Calu3 (cell line): ENCODE measurements at regions not wholly inside any gene's neighbourhood (a gene's known extent, or its start where the extent isn't known, plus 50 kb on each side); places are given as distances from the start of the nearest gene placed in this dataset.

Source experiments
- BruUV-seq: library from RNA; stranded (reverse); fragments of 400-500 nt; replicated peaks from 2 replicates; lab custom pipeline; 2021; lab: Mats Ljungman, UMichigan
- CTCF ChIA-PET: fragments of 300-600 bp; sonication (Branson Sonifier 250); formaldehyde crosslinking; loops from one replicate; lab custom pipeline; 2022; ENCODE audit warnings: antibody characterized with exemption; lab: Charles Lee
- DNase-seq: peaks from one replicate; pipeline ENCODE4 v3.0.0; 2022
- H3K27ac Mint-ChIP-seq: one replicate; pipeline ENCODE4 v1.8.0; 2022; ENCODE audit warnings: mixed read lengths; ENCODE audit not compliant: unreplicated experiment
- H3K27me3 Mint-ChIP-seq: one replicate; pipeline ENCODE4 v1.8.0; 2022; ENCODE audit warnings: mixed read lengths; ENCODE audit not compliant: unreplicated experiment
- H3K36me3 Mint-ChIP-seq: one replicate; pipeline ENCODE4 v1.8.0; 2022; ENCODE audit warnings: mild to moderate bottlenecking, moderate library complexity, mixed read lengths; ENCODE audit not compliant: insufficient read depth, unreplicated experiment
- H3K4me1 Mint-ChIP-seq: one replicate; pipeline ENCODE4 v1.8.0; 2022; ENCODE audit warnings: mild to moderate bottlenecking, low read depth, mixed read lengths; ENCODE audit not compliant: unreplicated experiment
- H3K4me3 Mint-ChIP-seq: one replicate; pipeline ENCODE4 v1.8.0; 2022; ENCODE audit warnings: mild to moderate bottlenecking, low read depth, moderate library complexity, mixed read lengths; ENCODE audit not compliant: unreplicated experiment
- H3K9me3 Mint-ChIP-seq: one replicate; pipeline ENCODE4 v1.8.0; 2022; ENCODE audit warnings: low read depth, mixed read lengths; ENCODE audit not compliant: unreplicated experiment
- intact Hi-C: fragments of 100-400 bp; cut with micrococcal nuclease; formaldehyde crosslinking; loops from one replicate; pipeline ENCODE4 v1.10.0; 2022; ENCODE audit not compliant: unreplicated experiment
- TF ChIP-seq, protein P1 (sequence below): fragments of 200-600 bp; IDR thresholded peaks from one replicate; pipeline ENCODE4 v1.8.0; 2022; ENCODE audit warnings: antibody characterized with exemption; ENCODE audit not compliant: unreplicated experiment

DNA sequence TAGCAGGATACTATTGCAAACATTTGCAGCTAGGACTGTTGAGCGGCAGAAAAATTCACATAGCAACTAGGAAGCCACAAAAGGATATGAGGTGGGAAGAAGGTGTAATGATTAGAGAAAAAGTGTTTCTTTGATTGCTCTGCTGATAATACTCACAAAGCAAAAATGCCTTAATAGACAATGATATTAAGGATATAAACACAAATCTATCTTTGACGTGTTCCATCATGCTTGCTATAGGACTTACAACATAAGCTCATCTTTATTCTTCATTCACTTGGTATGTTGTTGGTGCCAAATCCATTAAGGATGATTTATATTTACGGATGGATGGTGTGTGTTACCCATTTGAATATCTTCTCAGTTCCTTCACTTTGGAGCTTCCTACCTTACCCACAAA is 309.3 kb downstream of the GPR37 start:
- peaks cover 24% of the 10 kb centered on the region for H3K4me1 Mint-ChIP-seq
- TF ChIP-seq, protein P1, sequence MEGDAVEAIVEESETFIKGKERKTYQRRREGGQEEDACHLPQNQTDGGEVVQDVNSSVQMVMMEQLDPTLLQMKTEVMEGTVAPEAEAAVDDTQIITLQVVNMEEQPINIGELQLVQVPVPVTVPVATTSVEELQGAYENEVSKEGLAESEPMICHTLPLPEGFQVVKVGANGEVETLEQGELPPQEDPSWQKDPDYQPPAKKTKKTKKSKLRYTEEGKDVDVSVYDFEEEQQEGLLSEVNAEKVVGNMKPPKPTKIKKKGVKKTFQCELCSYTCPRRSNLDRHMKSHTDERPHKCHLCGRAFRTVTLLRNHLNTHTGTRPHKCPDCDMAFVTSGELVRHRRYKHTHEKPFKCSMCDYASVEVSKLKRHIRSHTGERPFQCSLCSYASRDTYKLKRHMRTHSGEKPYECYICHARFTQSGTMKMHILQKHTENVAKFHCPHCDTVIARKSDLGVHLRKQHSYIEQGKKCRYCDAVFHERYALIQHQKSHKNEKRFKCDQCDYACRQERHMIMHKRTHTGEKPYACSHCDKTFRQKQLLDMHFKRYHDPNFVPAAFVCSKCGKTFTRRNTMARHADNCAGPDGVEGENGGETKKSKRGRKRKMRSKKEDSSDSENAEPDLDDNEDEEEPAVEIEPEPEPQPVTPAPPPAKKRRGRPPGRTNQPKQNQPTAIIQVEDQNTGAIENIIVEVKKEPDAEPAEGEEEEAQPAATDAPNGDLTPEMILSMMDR = no peak
- no peaks in the 10 kb centered on the region for H3K9me3 Mint-ChIP-seq
- intact Hi-C loops = loop anchor here (5.0 kb wide), 1 partner anchor 311 kb away; the partner anchor contains the start of gene GPR37
- CTCF ChIA-PET = no interaction called here
- H3K27me3 Mint-ChIP-seq = no peaks in the 10 kb centered on the region
- no peak overlapping the region for H3K27ac Mint-ChIP-seq
- H3K4me3 Mint-ChIP-seq = no peak overlapping the region
- H3K36me3 Mint-ChIP-seq = peaks cover 10% of the 10 kb centered on the region
- no peak for DNase-seq
- no TSS peak for BruUV-seq

DNA sequence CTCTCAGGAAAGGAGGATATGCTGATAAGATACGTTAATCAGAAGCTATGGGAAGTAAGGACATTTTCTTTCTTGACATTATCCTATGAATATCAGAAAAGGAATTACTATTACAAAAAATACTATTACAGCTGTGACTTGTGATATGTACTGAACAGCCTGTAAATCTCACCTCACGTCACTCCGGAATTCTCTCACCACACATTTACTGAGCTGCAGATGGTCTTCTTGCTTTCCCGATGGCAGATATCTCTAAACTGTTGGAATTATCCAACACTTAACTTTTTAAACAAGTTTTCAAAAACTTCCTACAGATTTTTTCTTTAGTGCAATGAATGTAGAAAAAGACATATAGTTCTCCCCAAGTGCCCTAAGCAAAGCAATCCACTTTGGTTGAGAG is 313.4 kb downstream of the GPR37 start:
- Mint-ChIP-seq H3K36me3 (no peaks in the 10 kb centered on the region), H3K4me1 (no peaks in the 10 kb centered on the region), H3K4me3 (no peak overlapping the region), H3K9me3 (no peaks in the 10 kb centered on the region), H3K27ac (no peak overlapping the region), H3K27me3 (no peaks in the 10 kb centered on the region)
- DNase-seq = no peak
- CTCF ChIA-PET = interaction anchor here (0.6 kb wide), 1 partner anchor 77 kb away, joined by 6 read pairs; no protein-coding TSS in a partner anchor
- intact Hi-C loops = no loop called here
- TF ChIP-seq, protein P1 = no peak
- no TSS peak for BruUV-seq

DNA sequence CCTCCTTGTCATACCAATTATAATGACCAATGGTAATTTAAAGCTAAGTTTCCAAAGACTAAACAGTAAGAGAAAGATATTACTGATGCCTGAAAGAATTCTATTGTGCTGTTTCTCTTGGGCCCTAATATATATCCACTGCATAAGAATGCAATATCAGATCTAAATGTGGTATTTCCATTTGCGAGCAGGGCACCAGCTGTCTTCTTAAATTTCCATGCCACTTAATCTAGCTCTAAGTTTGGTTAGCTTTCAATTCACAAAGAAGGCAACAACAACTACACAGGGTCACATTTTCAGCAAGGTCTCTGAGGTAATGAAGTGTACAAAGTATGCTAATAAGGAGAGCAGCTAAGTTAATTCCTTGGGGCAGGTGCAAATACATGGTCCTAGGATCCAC is 315.7 kb downstream of the GPR37 start:
- no peak for DNase-seq
- H3K27me3 Mint-ChIP-seq = no peaks in the 10 kb centered on the region
- no TSS peak for BruUV-seq
- no peaks in the 10 kb centered on the region for H3K36me3 Mint-ChIP-seq
- no peaks in the 10 kb centered on the region for H3K4me1 Mint-ChIP-seq
- H3K27ac Mint-ChIP-seq = no peak overlapping the region
- H3K4me3 Mint-ChIP-seq = no peak overlapping the region
- TF ChIP-seq, protein P1 = no peak
- CTCF ChIA-PET = interaction anchor here (0.7 kb wide), 1 partner anchor 271 kb away, joined by 3 read pairs; no protein-coding TSS in a partner anchor
- no peaks in the 10 kb centered on the region for H3K9me3 Mint-ChIP-seq
- intact Hi-C loops = no loop called here

DNA sequence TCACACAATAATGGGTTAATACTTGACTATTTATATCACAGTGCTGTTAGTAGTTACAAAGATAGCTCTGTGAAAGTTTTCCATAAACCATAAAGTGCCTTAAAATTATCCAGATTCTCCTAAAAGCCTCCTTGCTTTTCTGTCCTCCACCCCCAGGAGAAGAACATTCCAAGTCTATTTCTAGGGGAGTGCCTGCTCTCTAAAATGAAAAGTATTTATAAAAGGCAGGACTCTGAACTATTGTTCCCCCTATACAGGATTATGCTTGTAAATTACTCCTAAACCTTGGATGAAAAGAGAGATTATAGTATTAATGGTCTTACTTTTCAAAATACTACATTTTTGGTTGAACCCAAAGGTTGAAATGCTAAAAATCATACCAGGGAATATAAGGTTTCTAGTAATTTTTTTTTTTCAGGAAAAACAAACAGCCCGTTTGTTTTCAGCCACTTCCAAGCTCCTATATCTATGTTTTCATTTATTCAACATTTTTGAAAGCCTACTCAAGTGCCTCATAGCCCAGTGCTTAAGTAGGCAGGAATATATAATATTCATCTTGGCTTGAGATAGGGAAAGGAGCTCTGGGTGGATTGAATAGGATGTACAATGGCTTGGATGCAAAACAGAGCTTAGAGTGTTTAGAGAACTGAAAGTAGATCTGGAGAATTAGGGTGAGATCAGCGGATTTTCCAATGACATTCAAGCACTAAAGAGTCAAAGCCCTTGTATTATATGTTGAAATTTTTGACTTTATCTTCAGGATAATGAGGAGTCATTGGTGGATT is 320.7 kb downstream of the GPR37 start:
- BruUV-seq = no TSS peak
- H3K36me3 Mint-ChIP-seq = no peaks in the 10 kb centered on the region
- no peaks in the 10 kb centered on the region for H3K9me3 Mint-ChIP-seq
- intact Hi-C loops = no loop called here
- no peak overlapping the region for H3K27ac Mint-ChIP-seq
- no peak for DNase-seq
- H3K4me3 Mint-ChIP-seq = no peak overlapping the region
- CTCF ChIA-PET = interaction anchor here (0.7 kb wide), 1 partner anchor 14 kb away, joined by 3 read pairs; no protein-coding TSS in a partner anchor
- H3K4me1 Mint-ChIP-seq = no peaks in the 10 kb centered on the region
- TF ChIP-seq, protein P1 = no peak
- H3K27me3 Mint-ChIP-seq = no peaks in the 10 kb centered on the region
